ENCODE measurements at regions not wholly inside any gene's neighbourhood (a gene's known extent, or its start where the extent isn't known, plus 50 kb on each side); places are given as distances from the start of the nearest gene placed in this dataset.

GRCh38 chr5:56669534-56670483 lies 145.5 kb upstream of the MAP3K1 start:
- TF ChIP-seq EZH2 (IDR thresholded peaks at IDR 0.05; ENCODE audit: low read length, missing control alignments), result no peak
- TF ChIP-seq, protein P1, sequence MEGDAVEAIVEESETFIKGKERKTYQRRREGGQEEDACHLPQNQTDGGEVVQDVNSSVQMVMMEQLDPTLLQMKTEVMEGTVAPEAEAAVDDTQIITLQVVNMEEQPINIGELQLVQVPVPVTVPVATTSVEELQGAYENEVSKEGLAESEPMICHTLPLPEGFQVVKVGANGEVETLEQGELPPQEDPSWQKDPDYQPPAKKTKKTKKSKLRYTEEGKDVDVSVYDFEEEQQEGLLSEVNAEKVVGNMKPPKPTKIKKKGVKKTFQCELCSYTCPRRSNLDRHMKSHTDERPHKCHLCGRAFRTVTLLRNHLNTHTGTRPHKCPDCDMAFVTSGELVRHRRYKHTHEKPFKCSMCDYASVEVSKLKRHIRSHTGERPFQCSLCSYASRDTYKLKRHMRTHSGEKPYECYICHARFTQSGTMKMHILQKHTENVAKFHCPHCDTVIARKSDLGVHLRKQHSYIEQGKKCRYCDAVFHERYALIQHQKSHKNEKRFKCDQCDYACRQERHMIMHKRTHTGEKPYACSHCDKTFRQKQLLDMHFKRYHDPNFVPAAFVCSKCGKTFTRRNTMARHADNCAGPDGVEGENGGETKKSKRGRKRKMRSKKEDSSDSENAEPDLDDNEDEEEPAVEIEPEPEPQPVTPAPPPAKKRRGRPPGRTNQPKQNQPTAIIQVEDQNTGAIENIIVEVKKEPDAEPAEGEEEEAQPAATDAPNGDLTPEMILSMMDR (conservative IDR thresholded peaks at IDR 0.05 in 1 of 2, IDR thresholded peaks at IDR 0.05 in 1 of 2; ENCODE audit: low read depth in 1 of 2, low read length in 2 of 2), result no peak

All from fibroblast of lung (primary cell).